ENCODE measurements at regions not wholly inside any gene's neighbourhood (a gene's known extent, or its start where the extent isn't known, plus 50 kb on each side); places are given as distances from the start of the nearest gene placed in this dataset.

- DNase-seq = no peak
Measured at GRCh38 chr5:124253203-124253810, 493.1 kb downstream of the ZNF608 start.

GRCh38 chr5:124252747-124253146 is 493.7 kb downstream of the ZNF608 start:
- DNase-seq = no peak

DNA sequence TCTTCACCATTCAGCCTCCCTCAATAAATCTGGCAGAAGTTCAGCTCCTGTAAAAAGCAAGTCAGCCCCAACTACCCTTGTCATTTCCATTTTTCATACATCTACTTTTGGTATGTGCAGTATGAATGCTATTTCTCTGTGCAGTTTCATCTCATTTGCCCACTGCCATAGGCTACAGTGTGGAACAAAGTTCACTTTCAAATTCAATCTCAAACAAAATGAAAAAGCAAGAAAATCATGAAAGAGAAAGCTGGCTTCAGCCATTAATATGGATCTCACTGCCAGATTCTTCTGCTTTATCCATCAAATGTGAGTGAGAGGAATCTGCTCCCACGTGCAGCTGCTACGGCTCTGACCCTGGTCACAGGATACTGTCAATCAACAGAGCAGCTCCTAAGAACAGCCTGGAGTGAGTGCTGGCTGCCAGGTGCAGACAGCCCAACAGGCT is 494.2 kb downstream of the ZNF608 start:
- DNase-seq = no peak

DNA sequence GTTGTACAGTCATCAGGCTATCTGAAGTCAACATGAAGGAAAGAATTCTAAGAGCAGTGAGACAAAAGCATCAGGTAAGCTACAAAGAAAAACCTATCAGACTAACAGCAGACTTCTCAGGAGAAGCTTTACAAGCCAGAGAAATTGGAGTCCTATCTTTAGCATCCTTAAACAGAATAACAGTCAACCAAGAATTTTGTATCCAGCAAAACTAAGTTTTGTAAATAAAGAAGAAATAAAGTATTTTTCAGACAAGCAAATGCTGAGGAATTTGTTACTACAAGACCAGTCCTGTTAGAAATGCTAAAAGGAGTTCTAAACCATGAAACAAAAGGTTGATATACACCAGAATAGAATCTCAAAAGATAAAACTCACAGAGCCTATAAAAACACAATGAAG is 501.2 kb downstream of the ZNF608 start:
- DNase-seq = no peak

- DNase-seq = no peak
Measured at GRCh38 chr5:124240732-124241131, 505.7 kb downstream of the ZNF608 start.

- DNase-seq = no peak
Measured at GRCh38 chr5:124239572-124239971, 506.9 kb downstream of the ZNF608 start.

- no peak for DNase-seq
Measured at GRCh38 chr5:124238350-124238749, 508.1 kb downstream of the ZNF608 start.

GRCh38 chr5:124237206-124237695 is 509.2 kb downstream of the ZNF608 start:
- no peak for DNase-seq

GRCh38 chr5:124236361-124237205 is 509.9 kb downstream of the ZNF608 start:
- no peak for DNase-seq

DNA sequence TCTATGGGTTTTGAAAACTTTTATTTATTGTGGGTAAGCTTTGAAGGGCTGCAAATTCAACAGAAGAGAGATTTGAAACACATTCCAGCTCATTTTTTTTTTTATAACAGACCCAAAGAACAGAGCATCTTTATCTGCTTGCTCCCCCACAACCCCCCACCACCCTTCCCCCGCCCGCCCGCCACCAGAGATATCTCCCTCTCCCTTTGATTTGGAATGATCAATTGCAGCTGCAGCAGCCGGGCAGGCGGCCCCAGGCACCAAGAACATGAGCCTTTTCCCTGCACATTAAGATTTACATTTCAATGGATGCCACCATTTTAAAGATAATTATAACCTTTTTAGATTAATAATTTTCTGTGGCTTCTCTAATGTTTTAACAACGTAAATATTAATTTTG is 510.9 kb downstream of the ZNF608 start:
- DNase-seq = no peak

- no peak for DNase-seq
Measured at GRCh38 chr5:124234770-124235562, 511.5 kb downstream of the ZNF608 start.

GRCh38 chr5:124234022-124234769 is 512.2 kb downstream of the ZNF608 start:
- no peak for DNase-seq

- no peak for DNase-seq
Measured at GRCh38 chr5:124232515-124232914, 513.9 kb downstream of the ZNF608 start.

GRCh38 chr5:124231802-124232201 is 514.6 kb downstream of the ZNF608 start:
- DNase-seq = no peak

DNA sequence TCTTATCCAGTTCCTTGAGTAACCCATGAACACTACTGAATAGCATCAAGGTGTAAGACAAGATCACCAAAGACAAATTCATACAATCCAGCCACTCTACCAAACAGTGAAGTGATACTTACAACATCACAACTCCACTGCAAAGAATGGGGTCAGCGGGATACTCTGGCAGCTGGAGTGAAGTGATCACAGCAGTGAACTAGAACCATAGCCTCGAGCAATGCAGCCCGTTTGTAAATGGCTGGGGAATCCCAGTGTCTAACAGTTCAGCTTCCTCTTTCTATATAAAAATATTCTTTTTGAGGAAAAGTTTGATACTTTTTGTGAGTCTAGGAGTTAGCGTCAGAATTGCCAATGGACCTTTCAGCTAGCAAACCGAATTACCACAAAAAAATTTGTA is 515.2 kb downstream of the ZNF608 start:
- no peak for DNase-seq

DNA sequence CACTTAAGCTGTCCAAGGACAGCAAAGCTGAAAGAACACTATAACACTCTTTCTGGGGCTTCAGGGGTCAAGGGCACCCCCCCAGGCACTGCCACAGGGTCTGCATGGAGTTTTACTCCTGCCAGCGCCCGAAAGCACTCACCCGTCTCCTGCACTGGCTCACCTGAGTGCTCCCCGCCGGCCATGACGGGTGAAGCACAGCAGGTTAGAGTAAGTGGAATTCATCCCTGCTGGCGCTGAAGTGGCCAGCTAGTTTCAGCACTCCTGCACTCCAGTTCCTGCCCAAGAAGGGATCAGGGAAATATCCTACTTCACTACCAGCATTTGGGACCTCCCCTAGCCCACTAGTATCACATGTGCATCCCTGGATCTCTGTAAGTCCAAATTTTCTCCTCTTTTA is 516.0 kb downstream of the ZNF608 start:
- no peak for DNase-seq

DNA sequence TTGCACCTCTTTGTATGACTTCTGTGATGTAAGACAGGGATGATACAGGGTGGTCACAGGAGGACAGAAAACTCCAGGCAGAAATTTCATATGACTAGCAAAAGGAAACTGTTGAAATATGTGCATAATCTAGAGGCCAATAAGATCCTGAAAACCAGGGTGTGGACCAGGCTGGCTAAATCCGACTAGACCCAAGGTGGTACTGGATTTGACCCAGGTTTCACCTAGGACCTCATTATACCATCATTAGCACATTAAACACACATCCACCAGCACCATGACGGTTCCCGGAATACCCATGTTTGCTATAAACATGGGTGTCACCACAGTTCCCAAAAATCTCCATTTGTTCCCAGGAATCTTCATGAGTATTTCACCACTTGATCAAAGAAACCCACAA is 517.1 kb downstream of the ZNF608 start:
- no peak for DNase-seq

DNA sequence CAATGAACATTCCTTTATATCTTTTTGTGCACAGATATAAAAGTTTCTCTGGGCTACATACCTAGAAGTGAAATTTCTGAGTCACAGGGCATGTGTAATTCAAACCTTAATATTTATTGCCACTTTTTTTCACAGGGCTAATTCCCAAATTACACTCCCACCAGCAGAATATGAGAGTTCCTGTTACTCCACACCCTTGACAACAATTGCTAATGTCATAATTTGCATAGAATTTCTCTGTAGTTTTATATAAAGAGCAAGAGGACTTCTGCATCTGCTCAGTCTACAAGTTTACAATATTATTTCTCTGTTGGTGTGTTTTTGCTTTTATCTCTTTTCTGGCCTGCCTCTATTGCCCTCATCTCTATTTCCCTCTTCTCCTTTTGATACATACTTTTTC is 518.5 kb downstream of the ZNF608 start:
- DNase-seq = no peak

DNA sequence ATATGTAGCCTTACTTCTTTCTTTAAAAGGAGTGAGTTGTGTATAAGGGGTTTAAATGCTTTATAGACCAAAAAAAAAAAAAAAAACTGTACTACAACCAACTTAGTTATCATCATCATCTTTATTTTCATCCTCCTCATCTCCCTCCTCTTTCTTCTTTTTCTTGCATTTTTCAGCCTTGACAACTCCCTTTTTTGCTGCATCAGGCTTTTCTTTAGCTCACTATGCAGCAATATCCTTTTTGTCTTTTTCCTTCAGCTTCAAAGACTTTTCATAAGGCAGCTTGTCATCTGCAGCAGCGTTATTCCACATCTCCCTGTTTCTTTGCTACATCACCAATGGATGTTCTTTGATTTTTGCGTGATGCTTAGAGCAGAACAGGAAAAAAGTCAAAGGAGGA is 526.0 kb downstream of the ZNF608 start:
- no peak for DNase-seq

DNA sequence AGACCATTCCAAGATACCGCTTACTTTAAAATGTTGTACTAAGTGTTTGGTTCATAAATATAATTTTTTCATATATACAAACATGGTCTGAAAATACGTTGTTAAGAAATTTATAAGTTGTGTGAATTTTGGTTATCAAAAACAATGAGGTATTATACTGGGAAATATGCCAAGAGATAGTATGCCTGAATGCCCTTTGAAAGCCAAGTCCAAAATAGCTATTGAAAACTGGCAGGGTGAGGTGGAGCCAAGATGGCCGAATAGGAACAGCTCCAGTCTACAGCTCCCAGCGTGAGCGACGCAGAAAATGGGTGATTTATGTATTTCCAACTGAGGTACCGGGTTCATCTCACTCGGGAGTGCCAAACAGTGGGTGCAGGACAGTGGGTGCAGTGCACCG is 533.5 kb downstream of the ZNF608 start:
- no peak for DNase-seq

DNA sequence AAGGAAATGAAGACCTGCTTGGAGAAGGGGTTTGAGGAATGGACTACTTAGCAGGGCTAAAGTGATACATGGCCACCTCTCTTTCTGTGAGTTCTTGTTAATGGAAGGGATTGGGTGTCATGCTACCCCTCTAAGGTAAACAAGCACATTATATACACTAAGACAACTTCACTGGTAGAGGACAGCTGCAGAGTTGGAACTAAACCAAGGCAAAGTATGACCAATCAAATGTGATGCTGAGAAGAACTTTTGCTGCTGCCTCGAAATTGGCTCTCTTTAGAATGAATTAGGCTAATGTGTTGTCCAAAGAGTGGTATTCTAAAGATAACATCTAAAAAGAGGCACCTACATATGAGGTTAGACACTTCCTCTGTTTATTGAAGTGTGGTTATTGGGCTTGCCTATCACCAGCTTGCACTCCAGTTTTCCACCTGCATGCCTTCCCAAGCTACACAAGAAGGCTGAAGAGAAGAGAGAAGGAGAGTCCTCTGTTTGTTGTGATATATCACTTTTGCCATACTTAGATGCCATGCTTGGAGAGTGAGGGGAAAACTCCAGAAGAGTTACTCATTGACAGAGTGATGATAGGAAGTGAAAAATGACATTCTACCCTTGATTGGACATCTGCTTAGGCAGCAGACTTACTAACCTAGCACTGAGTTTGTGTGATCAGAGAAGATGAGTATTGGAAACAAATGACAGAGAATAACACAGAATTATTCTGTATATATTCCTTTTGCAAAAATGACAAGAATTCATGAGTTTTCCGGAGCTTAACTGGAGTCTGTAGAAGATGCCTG is 536.1 kb downstream of the ZNF608 start:
- no peak for DNase-seq

DNA sequence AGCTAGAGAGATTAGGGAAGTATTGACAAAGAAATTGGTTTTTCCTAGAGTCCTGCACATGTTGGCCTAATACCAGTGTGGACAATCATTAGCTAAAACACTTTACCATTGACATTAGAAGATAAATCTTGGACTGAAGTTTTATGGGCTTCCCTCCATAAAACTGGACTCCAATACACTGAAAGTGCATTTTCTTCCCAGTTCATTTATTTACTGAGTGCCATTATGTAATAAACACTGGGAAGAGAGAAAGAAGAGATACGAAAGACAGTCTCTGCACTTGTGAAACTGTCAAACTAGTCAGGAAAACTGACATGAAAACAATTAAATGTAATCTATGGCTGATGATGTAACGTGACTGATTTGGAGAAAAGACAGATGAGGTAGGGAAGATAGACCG is 539.3 kb downstream of the ZNF608 start:
- no peak for DNase-seq
